ENCODE measurements at regions not wholly inside any gene's neighbourhood (a gene's known extent, or its start where the extent isn't known, plus 50 kb on each side); places are given as distances from the start of the nearest gene placed in this dataset.
"Not testable (repeated sequence)": the region's sequence is repeated elsewhere in the genome, so short reads cannot be mapped to it uniquely, and the experiment has no call there.

DNA sequence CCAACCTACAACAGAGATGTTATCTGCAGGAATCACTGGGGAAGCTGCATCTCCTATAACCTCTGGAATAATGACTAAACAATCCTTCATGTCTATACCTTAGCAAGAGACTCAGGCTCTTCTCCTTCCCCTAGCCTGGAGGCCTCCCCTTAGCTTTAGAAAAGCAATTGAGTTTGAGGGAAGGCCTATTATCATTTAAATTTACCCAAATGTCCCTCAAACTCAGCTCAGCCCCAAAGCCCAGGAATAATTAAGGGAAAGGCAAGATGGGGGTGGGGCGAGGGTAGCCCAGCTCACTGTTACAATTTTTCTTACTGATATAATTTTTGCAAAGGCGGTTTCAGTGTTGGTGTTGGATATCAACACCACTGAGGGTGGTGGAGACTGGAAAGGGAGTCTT lies 151.4 kb upstream of the EEA1 start:
- DNase-seq (ENCODE audit: low read depth, low spot score), result peak; percentile 89

GRCh38 chr12:93080994-93081809 lies 152.1 kb upstream of the EEA1 start:
- peak; percentile 87 for DNase-seq (ENCODE audit: low read depth, low spot score)

DNA sequence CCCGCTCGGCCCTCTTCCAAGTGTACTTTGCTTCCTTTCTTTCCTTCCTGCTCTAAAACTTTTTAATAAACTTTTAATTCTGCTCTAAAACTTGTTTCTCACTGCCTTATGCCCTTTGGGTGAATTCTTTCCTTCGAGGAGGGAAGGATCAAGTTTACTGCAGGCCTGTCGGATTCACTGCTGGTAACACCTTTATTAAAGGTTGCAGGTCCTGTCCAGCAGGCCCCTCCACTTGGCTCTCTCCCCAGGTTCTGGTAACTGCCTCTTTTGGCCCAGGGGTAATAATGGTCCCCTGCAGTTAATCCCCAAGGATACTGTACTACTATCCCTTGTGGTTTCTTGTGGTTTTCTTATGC lies 152.7 kb upstream of the EEA1 start:
- peak; percentile 84 for DNase-seq (ENCODE audit: low read depth, low spot score)

GRCh38 chr12:93085383-93086287 lies 156.5 kb upstream of the EEA1 start:
- no peak for DNase-seq (ENCODE audit: low read depth, low spot score)

DNA sequence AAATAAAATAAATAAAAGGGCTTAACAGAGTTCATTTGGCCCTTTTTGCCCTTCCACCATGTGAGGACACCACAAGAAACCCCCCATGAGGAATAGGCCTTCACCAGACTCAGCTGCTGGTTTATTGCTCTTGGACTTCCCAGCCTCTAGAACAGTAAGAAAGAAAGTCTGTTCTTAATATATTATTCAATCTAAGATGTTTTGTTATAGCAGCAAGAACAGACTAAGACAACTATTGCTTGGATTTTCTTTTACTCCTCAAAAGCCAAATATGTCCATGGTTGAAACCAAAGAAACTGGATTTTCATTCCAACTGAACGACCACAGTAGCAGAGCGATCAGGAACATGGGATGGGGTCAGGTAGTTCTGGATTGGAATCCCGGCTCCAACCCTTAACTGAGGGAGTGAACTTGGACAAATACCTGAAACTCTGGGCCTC lies 157.2 kb upstream of the EEA1 start:
- DNase-seq (ENCODE audit: low read depth, low spot score), result no peak

DNA sequence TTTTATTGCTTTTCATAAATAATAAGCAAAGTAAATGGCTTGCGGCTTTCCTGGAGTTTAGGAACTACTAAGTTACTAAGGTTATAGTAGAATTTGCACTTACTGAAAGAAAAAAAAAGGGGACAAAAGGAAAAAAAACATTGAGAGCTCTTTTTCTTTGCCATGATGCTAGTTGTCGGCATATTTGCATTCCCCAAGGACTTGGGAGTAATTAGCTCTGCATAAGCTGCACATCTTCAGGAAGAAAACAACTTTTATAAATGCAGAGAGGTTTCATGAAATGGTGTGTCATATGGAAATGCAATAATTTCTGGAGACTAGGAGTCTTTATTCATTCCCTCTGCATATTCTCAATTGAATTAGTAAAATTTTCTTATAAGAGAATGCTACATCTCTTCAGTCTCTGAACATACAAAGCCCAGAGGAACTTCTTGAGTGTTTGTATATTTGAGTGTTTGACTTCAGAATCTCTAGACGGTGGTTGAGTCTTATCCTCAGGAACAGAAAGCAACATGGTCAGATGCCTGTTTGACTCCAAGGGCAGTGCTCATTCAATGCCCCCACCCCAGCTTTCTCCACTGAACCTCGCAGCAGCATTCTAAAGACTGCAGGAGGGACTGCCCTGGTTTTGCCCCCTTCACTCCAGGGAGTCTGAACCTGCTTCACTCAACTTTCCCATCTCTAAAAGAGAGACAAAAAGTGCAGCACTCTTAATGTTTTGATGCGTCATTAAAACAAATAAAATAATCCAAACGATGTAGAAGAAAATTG lies 158.9 kb upstream of the EEA1 start:
- DNase-seq (ENCODE audit: low read depth, low spot score), result no peak

- no peak for DNase-seq (ENCODE audit: low read depth, low spot score)
Observed at GRCh38 chr12:93089805-93090569, 160.9 kb upstream of the EEA1 start.

DNA sequence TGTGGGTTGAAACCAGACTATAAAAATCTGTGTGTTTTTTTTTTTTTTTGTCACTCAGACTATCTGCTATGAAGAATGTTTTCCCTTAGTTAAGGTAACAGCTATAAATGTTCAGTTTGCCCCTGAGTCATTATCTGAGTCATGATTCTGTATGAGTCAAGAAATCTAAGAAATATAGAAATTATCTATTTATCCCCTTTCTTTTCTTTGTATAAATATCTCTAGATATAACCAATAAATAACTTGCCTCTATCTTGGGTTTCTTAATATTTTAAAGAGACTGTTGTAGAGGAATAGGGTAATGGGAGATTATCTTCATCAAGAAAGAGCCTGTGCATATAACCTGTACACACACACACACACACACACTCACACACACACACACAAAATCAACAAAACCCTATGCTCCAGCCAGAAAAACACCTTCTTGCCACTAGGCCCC lies 161.7 kb upstream of the EEA1 start:
- no peak for DNase-seq (ENCODE audit: low read depth, low spot score)

GRCh38 chr12:93091886-93092648 lies 163.0 kb upstream of the EEA1 start:
- DNase-seq (ENCODE audit: low read depth, low spot score), result no peak

- DNase-seq (ENCODE audit: low read depth, low spot score), result no peak
Observed at GRCh38 chr12:93092649-93092945, 163.5 kb upstream of the EEA1 start.

DNA sequence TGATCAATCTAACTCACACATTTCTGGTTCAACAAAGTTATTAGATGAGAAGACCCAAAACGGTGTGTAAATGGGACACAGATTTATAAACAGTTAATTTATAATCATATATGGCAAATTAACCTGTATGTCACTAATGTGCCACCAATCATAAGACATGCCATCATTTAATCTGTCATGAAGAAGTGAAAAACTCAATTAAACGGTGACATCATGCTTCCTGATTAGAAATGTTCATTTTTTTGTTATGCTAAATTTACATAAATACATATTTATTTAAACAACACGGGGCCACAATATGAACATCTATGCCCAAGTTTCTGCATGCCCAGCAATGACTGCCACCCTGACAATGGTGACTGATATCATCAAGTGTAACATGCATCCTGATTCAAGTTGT lies 164.1 kb upstream of the EEA1 start:
- no peak for DNase-seq (ENCODE audit: low read depth, low spot score)

DNA sequence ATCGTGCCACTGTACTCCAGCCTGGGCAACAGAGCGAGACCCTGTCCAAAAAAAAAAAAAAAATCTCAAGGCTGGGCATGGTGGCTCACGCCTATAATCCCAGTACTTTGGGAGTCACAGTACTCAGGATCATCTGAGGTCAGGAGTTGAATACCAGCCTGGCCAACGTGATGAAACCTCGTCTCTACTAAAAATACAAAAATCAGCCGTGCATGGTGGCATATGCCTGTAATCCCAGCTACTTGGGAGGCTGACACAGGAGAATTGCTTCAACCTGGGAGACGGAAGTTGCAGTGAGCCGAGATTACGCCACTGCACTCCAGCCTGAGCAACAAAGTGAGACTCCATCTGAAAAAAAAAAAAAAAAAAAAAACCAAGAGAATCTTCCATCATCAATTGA lies 165.1 kb upstream of the EEA1 start:
- DNase-seq (ENCODE audit: low read depth, low spot score), result not testable (repeated sequence)

- DNase-seq (ENCODE audit: low read depth, low spot score), result no peak
Observed at GRCh38 chr12:93094988-93095737, 166.1 kb upstream of the EEA1 start.

GRCh38 chr12:93097417-93097816 lies 168.3 kb upstream of the EEA1 start:
- DNase-seq (ENCODE audit: low read depth, low spot score), result no peak

DNA sequence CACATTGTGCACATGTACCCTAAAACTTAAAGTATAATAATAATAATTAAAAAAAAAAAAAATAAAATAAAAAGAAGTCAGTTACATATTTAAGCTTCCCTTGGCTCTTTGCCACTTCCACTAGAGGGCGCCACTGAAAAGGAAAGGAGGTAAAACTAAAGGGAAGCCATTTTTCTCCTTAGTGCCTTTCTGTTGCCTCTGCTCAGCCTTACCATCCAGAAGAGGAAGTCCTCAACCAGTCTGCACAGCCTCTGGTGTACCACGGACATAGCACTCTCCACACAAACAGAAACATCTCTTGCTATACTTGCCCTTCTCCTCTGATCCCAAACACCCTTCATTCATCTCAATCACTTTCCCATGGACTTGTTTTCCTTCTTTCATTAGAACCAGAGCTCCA lies 169.0 kb upstream of the EEA1 start:
- DNase-seq (ENCODE audit: low read depth, low spot score), result peak; percentile 44

- no peak for DNase-seq (ENCODE audit: low read depth, low spot score)
Observed at GRCh38 chr12:93099792-93100191, 170.7 kb upstream of the EEA1 start.

GRCh38 chr12:93100610-93101009 lies 171.5 kb upstream of the EEA1 start:
- no peak for DNase-seq (ENCODE audit: low read depth, low spot score)

- no peak for DNase-seq (ENCODE audit: low read depth, low spot score)
Observed at GRCh38 chr12:93101367-93101766, 172.3 kb upstream of the EEA1 start.

DNA sequence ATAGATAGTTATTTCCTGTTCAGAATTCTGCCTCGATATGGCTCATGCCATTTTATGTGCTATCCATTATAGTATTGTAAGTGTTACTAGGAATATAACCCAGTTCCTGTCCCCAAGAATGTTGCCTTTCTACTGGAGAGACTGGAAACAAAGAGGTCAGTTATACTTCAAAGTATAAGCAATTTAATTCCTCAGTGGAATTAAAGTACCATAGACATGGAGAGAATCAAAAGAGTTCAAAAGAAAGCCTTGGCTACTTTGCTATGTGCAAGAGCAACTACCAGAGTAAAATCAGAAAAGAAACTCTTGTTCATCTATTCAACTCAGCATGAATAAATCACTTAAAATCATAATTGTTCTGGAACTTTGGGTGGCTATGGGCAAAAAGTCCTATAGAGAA lies 173.2 kb upstream of the EEA1 start:
- DNase-seq (ENCODE audit: low read depth, low spot score), result no peak

- DNase-seq (ENCODE audit: low read depth, low spot score), result no peak
Observed at GRCh38 chr12:93102744-93103143, 173.6 kb upstream of the EEA1 start.

Measured in ELF-1 (cell line).